ENCODE measurements at regions not wholly inside any gene's neighbourhood (a gene's known extent, or its start where the extent isn't known, plus 50 kb on each side); places are given as distances from the start of the nearest gene placed in this dataset.

DNA sequence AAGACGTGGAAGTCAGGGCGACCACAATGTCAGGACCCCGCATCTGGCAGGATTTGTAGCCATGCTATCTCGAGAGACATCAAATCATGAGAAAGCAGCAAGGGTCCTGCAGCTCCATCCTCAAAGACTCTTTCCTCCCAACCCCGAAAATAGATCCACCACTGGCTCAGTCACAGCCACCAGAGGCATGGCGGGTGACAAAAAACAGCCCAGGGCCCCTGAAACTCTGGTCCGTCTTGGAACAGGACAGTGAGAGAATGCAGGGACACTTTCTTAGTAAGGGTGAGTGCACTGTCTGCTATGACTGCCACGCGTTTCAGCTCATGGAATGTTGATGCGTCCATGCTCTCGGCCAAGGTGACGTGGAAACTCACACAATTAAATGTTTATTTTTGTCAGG, 220.9 kb downstream of the IRX2 start:
- DNase-seq = no peak

DNA sequence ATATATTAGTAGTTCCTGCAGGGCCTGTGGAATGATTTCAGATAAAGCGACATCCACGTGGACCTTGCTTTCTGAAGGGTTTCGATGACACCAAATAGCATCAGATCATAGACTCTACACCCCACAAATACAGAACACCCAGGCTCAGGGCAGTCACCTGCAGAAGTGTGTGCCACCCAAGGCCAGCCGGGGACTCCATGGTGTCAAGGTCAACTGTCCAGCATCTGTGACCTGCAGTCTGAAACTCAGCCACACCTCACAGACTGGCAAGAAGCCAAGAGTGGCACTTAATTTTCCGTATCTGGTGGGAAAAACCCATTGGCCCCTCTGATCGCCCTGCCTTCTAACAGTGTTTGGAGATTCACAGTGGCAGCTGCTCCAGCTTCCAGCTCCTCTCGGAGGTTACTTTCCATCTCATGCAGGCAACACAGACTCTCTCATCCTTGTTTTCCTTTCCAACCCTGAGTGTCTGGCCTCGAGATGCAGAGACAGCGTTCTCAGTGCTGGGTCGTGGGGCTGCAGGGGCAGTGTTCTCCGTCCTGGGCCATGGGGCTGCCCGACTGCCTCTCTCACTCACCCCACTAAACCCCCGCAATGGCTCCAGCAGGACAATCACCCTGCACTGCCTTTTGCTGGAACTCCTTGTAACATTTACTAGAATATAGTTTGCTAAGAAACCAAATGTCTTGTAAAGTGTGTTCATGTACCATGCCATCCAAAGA, 221.9 kb downstream of the IRX2 start:
- DNase-seq = no peak

- DNase-seq = no peak
Measured at GRCh38 chr5:2525351-2525750, 226.1 kb downstream of the IRX2 start.

DNA sequence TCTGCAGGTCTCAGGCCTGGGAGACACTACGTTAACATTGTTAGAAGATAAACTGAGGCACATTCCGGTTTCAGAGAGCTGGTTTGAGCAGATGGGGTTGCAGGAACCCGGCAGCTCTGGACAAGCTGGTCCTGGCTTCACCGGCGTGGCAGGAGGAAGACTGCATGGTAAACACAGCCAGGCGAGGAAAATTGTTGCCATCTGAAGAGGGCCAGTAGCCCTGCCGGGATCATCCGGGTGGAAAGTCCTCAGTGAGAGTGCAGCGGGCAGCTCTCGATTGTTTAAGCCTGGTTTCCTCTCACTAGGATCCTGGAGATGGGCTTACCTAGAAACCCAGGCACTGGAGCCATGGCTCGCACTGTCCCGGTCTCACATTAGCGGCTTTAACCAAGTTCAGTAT, 226.9 kb downstream of the IRX2 start:
- DNase-seq = no peak

GRCh38 chr5:2523180-2523579, 228.3 kb downstream of the IRX2 start:
- no peak for DNase-seq

- no peak for DNase-seq
Measured at GRCh38 chr5:2522372-2522771, 229.1 kb downstream of the IRX2 start.

GRCh38 chr5:2519153-2519552, 232.3 kb downstream of the IRX2 start:
- no peak for DNase-seq

DNA sequence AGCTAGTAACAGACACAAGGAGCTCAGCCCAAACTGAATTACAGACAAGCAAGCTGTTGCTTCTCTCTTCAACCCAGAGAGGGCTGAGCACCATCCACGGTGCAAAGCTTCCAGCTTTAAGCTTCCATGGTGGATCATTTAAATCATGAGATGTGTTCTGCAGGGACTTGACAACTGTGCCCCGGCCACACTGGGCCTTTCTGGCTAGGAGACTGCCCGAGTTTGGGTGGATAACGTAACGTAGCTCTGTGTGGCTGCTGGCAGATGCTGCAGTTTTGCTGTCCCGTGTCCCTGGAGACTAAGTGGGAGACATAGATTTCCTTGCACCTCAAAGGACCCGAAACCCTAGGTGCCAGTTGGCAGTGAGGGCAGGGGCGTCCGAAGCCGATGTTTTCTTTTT, 234.0 kb downstream of the IRX2 start:
- DNase-seq = no peak

DNA sequence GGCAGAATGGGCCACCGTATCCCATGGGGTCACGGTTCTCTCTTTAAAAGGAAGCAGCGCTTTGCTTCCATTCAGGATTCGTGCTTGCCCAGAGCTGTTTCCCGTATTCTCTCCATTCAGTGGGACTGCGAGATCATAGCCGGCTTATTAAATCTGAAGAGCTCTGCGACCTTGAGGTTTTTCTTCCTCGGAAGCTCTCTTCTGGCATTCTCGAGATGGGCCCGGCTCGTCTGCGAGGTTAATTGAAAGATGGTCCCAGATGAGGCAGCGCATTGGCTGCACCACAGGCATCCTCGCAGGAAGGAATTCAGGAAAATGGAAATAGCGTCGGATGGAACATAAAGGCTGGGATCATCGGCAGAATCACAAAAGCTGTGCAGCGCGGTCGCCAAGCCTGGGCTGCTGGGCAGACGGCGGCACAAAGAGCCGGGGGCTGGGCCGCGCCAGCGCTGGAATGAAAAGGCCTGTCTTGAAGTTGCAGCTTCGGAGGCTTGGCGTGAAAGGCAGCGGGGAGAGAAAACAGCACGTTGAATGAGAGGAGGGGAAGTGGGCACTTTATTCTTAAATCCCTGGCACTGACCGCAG, 236.2 kb downstream of the IRX2 start:
- DNase-seq = no peak

- no peak for DNase-seq
Measured at GRCh38 chr5:2514484-2514883, 237.0 kb downstream of the IRX2 start.

- no peak for DNase-seq
Measured at GRCh38 chr5:2511706-2512105, 239.8 kb downstream of the IRX2 start.

DNA sequence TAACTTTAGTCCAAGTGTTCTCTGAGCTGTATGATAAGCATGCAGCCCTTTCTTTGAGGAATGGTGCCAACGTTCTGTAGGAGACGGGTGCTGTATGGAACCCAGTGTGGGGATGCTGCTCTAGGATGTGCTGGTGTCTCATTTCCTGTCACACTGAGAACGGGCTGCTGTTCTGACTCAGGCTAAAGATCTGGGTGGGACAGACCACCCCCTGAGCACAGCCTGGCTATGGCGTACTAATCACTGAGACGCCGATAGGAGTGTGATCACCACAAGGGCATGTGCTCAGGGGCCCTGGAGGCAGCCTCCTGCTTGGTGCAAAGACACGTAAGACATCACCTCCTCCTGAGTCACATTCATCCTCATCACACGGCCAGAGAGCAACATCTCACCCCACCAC, 240.4 kb downstream of the IRX2 start:
- no peak for DNase-seq

- DNase-seq = no peak
Measured at GRCh38 chr5:2509527-2509926, 241.9 kb downstream of the IRX2 start.

DNA sequence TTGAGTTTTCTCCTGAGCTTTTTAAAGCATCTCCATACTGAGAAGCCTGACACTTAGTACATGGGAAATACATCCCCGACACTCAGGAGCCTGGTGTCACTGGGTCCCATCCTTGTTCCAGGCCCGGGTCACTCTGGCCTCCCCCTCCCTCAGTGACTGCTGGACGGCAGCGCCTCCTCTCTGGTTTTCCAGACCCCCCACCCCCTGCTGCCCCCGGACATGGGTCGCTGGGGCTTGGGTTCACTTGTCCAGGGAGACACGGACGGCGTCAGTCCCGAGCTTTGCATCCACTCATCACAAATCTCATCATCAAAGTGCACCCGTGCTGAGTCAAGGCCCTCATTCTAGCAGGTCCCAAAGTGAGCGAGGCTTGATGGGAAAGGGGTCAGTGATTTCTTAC, 243.0 kb downstream of the IRX2 start:
- DNase-seq = no peak

DNA sequence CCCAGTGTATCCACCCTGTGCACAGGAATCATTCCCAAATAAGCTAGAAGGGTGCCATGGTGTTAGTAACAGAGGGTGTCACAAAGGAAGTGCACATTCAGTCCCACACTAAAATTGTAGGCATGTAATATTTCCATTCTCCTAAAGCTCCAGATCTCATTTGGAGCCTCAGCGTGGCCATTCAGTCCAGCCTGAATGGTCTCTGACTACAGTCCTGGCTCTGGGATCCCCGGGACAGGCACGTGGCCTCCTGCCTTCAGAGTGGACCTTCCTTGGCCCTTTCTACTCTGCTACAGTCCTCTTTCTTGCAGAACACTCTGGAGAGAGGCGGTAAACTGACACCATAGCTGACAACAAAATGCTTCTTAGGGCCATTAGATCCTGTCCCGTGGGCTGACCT, 243.9 kb downstream of the IRX2 start:
- no peak for DNase-seq

DNA sequence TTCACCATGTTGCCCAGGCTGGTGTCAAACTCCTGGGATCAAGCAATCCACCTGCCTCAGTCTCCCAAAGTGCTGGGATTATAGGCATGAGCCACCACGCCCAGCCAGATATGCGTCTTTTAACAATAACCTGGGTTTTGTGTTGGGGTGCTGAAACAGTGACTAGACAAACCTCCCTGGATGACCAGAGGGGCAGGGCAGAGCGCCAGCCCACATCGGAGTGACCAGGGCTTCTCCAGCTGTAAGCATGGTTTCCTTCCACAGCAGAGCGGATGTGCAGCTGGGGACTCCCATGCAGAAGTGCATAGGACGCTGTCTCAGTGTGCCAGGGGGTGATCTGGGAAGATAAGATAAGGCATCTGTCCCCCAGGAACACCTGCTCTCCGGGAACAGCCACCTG, 244.9 kb downstream of the IRX2 start:
- no peak for DNase-seq

GRCh38 chr5:2505217-2505616, 246.3 kb downstream of the IRX2 start:
- no peak for DNase-seq

DNA sequence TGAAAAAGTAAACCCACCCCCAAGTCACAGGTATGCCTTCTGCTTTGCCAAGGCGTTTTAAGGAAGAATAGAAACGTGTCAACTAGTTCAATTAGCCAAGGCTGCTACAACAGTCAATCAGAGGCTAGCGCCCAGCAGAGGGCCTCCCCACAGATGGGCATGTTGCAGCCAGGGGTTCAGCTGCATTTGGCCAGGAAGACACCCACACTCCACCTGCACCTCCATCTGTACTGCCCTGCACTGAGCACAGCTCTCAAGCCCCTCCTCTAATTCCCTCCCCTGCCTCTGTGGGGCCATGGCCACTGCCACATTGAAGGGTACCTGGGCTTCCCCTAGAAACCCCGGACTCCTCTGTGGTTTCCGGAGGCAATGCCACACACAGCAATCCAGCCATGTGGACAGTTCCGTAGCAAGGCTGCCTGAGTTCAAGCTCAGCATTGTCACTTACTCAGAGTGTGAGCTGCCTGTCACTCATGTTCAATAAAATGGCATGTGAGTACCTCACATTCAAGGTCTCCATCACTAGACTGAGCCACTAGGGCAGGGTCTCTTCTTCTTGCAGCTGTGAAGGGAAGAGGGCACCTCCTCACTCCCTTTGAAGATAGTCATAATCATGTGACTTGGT, 248.4 kb downstream of the IRX2 start:
- no peak for DNase-seq

DNA sequence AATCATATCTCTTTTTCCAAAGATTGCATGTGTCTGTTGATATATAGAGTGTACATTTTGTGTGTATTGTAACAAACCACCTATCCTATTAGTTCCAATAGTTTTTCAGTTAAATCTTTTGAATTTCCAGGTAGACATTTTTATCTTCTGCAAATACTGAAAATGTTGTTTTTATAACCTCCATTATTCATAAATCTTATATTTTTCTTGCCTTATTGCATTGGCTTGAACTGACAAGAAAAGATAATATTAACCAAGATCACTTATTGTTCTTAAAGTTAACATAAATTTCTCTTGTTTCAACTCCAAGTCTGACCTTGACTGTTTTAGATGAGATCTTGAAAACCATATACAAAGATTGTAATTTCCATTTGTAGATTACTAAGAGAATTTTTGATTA, 251.6 kb downstream of the IRX2 start:
- no peak for DNase-seq

- DNase-seq = no peak
Measured at GRCh38 chr5:2496891-2497290, 254.6 kb downstream of the IRX2 start.

GRCh38 chr5:2496126-2496525, 255.4 kb downstream of the IRX2 start:
- DNase-seq = no peak

DNA sequence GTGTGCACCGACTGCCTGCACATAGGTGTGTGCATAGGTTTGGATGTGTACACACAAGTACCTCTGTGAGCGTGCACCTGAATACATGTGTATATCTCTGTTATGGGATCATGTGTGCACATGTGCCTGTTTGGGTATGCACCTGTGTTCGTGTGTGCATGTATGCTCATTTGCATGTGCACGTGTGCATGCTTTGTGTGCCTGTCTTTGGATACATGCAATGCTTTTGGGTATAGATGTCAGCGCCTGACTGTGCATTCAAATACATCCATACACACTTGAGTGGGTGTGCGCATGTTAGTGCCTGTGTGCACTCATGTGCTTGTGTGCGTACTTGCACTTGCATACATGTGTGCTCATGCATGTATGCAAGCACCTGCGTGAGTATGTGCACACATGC, 258.1 kb downstream of the IRX2 start:
- no peak for DNase-seq

DNA sequence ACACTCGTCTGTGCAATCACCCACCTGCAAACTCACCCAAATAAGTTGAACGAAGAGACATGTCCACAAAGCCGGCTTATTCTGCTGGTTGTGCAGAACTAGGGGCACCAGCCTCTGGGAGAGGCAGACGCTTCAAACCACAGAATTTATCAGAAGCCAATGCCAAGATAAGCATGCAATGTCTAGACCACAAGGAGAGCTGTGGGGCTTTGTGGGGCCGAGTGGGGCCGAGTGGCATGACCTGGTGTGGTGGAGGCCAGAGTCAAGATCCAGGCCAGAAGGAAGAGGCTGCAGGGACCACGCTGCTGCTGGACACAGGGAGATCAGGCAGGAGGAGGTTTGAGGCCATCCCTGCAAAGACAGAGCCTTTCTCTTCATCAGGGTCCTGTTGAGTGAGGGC, 259.0 kb downstream of the IRX2 start:
- DNase-seq = no peak

- DNase-seq = no peak
Measured at GRCh38 chr5:2491846-2492245, 259.6 kb downstream of the IRX2 start.

DNA sequence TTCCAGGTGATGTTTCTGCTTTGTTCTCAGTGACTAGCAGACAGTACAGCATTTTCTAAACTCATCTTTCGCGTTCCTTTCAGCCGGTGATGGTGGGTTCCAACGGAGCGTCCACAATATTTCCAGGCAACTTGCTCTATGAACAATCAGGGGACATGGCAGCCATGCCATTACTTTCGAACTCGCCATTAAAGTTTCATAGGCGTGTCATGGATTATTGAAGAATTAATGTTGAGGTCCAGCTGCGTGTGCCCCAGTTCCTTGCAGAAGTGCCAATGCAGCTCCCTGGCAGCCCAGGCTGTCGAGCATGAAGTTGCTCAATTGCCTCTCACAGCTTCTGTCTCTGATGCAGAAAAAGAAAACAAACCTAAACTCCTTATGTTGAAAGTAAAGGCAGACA, 262.2 kb downstream of the IRX2 start:
- no peak for DNase-seq
